PC-9 (cell line): ENCODE measurements at regions not wholly inside any gene's neighbourhood (a gene's known extent, or its start where the extent isn't known, plus 50 kb on each side); places are given as distances from the start of the nearest gene placed in this dataset.

Experiments
- CTCF ChIP-seq: fragments of 200-600 bp; sonication (generic); conservative IDR thresholded peaks from 2 replicates; pipeline ENCODE4 v1.6.1; 2017; ENCODE audit warnings: mixed run types, antibody characterized with exemption, mild to moderate bottlenecking, moderate library complexity
- EZH2 ChIP-seq: fragments of 200-600 bp; sonication (generic); IDR thresholded peaks from 2 replicates; pipeline ENCODE4 v1.8.0; 2017; ENCODE audit warnings: antibody characterized with exemption, low read depth

- no peak for TF ChIP-seq CTCF
- no peak for TF ChIP-seq EZH2
These were observed 128.4 kb upstream of the CEP126 start for GRCh38 chr11:101786421-101786820.
